ENCODE measurements at regions not wholly inside any gene's neighbourhood (a gene's known extent, or its start where the extent isn't known, plus 50 kb on each side); places are given as distances from the start of the nearest gene placed in this dataset.
"Not testable (repeated sequence)": the region's sequence is repeated elsewhere in the genome, so short reads cannot be mapped to it uniquely, and the experiment has no call there.

- no peak for DNase-seq (ENCODE audit: low spot score)
- no peaks in the 10 kb centered on the region for H3K9me3 ChIP-seq (ENCODE audit: severe bottlenecking)
- no peak overlapping the region for H3K4me3 ChIP-seq (ENCODE audit: severe bottlenecking)
- H3K36me3 ChIP-seq (ENCODE audit: low read depth) = no peaks in the 10 kb centered on the region
- H3K4me1 ChIP-seq (ENCODE audit: insufficient read depth, poor library complexity, severe bottlenecking) = peaks cover 38% of the 10 kb centered on the region
- no peak for ATAC-seq (ENCODE audit: low read depth)
- H3K27ac ChIP-seq (ENCODE audit: poor library complexity, severe bottlenecking) = no peak overlapping the region
- no peaks in the 10 kb centered on the region for H3K27me3 ChIP-seq (ENCODE audit: insufficient read depth, poor library complexity, severe bottlenecking)
- TF ChIP-seq CTCF (IDR thresholded peaks at IDR 0.05; ENCODE audit: poor library complexity, severe bottlenecking) = no peak
Measured at GRCh38 chr1:230569201-230569600, 73.1 kb upstream of the COG2 start.

DNA sequence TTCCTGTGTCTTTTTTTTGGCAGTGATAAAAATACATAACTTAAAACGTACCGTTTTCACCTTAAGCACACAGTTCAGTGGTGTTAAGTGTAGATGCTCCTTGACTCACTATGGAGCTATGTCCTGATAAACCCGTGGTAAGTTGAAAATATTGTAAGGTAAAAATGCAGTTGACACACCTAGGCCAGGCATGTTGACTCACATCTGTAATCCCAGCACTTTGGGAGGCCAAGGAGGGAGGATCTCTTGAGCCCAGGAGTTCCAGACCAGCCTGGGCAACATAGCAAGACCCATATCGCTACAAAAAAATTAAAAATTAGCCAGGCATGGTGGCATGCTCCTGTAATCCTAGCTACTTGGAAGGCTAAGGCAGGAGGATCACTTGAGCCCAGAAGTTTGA is 73.6 kb upstream of the COG2 start:
- peak overlapping the region; percentile 36 for H3K27ac ChIP-seq (ENCODE audit: poor library complexity, severe bottlenecking)
- peaks cover 38% of the 10 kb centered on the region for H3K4me1 ChIP-seq (ENCODE audit: insufficient read depth, poor library complexity, severe bottlenecking)
- ATAC-seq (ENCODE audit: low read depth) = peak; percentile 68
- no peaks in the 10 kb centered on the region for H3K36me3 ChIP-seq (ENCODE audit: low read depth)
- no peak for TF ChIP-seq CTCF (IDR thresholded peaks at IDR 0.05; ENCODE audit: poor library complexity, severe bottlenecking)
- no peaks in the 10 kb centered on the region for H3K27me3 ChIP-seq (ENCODE audit: insufficient read depth, poor library complexity, severe bottlenecking)
- no peak overlapping the region for H3K4me3 ChIP-seq (ENCODE audit: severe bottlenecking)
- H3K9me3 ChIP-seq (ENCODE audit: severe bottlenecking) = no peaks in the 10 kb centered on the region
- DNase-seq (ENCODE audit: low spot score) = no peak

DNA sequence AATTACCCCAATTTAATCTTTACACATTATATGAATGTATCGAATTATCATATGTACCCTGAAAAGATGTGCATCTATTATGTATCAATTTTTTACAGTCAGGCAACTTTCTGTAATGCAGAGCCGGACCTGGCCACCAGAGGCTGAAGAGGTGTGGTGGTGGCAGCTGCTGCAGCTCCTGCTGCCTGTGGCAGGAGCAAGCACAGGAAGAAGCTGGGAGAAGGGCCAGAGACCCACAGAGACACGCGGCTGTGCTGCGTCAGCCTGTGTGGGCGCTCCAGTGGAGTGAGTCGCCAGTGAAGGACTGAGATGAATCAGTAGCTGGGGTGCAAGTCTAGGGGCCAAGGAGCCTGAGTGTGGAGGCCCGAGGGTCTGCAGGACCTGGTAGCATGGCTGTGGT is 74.3 kb upstream of the COG2 start:
- ATAC-seq (ENCODE audit: low read depth) (peak; percentile 77), DNase-seq (ENCODE audit: low spot score) (peak; percentile 56)
- Histone ChIP-seq H3K4me3 (ENCODE audit: severe bottlenecking) (no peak overlapping the region), H3K9me3 (ENCODE audit: severe bottlenecking) (no peaks in the 10 kb centered on the region), H3K27me3 (ENCODE audit: insufficient read depth, poor library complexity, severe bottlenecking) (no peaks in the 10 kb centered on the region), H3K27ac (ENCODE audit: poor library complexity, severe bottlenecking) (peak overlapping the region; percentile 36), H3K4me1 (ENCODE audit: insufficient read depth, poor library complexity, severe bottlenecking) (peaks cover 38% of the 10 kb centered on the region), H3K36me3 (ENCODE audit: low read depth) (no peaks in the 10 kb centered on the region)
- no peak for TF ChIP-seq CTCF (IDR thresholded peaks at IDR 0.05; ENCODE audit: poor library complexity, severe bottlenecking)

DNA sequence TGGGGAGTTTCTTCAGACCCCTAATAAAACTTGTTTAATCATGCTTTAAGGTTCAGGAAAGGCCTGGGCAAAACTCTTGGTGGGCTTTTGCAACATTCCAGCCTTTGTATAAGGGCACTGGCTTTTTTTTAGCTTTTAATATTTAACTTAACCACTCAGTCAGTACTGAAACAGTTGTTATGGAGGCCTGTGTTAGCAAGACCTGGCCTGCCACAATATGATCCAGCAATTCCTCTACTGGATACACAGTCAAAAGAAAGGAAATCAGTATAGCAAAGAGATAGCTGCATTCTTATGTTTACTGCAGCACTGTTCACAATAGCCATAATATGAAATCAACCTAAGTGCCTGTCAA is 75.1 kb upstream of the COG2 start:
- Histone ChIP-seq H3K9me3 (ENCODE audit: severe bottlenecking) (no peaks in the 10 kb centered on the region), H3K27ac (ENCODE audit: poor library complexity, severe bottlenecking) (no peak overlapping the region), H3K4me1 (ENCODE audit: insufficient read depth, poor library complexity, severe bottlenecking) (peaks cover 29% of the 10 kb centered on the region), H3K4me3 (ENCODE audit: severe bottlenecking) (no peak overlapping the region), H3K27me3 (ENCODE audit: insufficient read depth, poor library complexity, severe bottlenecking) (no peaks in the 10 kb centered on the region), H3K36me3 (ENCODE audit: low read depth) (no peaks in the 10 kb centered on the region)
- no peak for DNase-seq (ENCODE audit: low spot score)
- no peak for TF ChIP-seq CTCF (IDR thresholded peaks at IDR 0.05; ENCODE audit: poor library complexity, severe bottlenecking)
- no peak for ATAC-seq (ENCODE audit: low read depth)

- H3K4me3 ChIP-seq (ENCODE audit: severe bottlenecking); DNase-seq (ENCODE audit: low spot score); H3K27me3 ChIP-seq (ENCODE audit: insufficient read depth, poor library complexity, severe bottlenecking); H3K36me3 ChIP-seq (ENCODE audit: low read depth); H3K9me3 ChIP-seq (ENCODE audit: severe bottlenecking); ATAC-seq (ENCODE audit: low read depth); H3K27ac ChIP-seq (ENCODE audit: poor library complexity, severe bottlenecking): not testable (repeated sequence)
- H3K4me1 ChIP-seq (ENCODE audit: insufficient read depth, poor library complexity, severe bottlenecking) = peaks cover 27% of the 10 kb centered on the region
Measured at GRCh38 chr1:230566532-230567220, 75.6 kb upstream of the COG2 start.

All from RWPE2 (cell line).